Fibroblast of skin of back (primary cell): ENCODE measurements at regions not wholly inside any gene's neighbourhood (a gene's known extent, or its start where the extent isn't known, plus 50 kb on each side); places are given as distances from the start of the nearest gene placed in this dataset.

Experiments
- DNase-seq: peaks from one replicate; pipeline ENCODE4 v3.0.0-alpha.2; 2013

GRCh38 chr10:130634816-130635215 is 498.6 kb downstream of the GLRX3 start:
- DNase-seq = no peak

- no peak for DNase-seq
These were observed 499.3 kb downstream of the GLRX3 start for GRCh38 chr10:130635528-130635927.

DNA sequence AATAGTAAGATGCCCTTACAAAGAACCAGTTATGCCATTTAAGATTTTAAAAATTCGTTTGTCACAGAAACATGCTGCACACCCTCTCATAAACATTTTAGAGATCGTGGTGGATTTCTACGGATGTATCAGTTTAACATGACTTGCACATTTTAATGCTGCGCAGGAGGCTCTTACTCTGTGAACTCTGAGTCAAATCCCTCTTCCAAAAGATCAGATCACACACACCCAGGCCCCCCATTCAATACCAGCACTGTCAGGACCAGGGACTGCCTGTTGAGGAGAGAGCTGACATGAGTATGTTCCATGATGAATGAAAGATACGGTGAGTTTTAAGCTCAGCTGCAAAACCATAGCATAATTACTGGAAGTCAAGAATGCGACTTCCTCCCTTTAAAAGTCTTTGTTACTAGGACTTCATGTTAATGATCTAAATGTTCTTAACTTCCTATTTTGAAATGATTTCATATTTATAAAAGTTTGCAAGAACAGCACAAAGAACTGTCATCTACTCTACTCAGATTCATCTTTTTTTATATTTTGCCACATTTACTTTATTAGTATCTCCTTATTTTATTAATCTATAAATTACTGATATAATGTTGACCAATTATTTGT is 500.2 kb downstream of the GLRX3 start:
- DNase-seq = no peak

- no peak for DNase-seq
These were observed 501.0 kb downstream of the GLRX3 start for GRCh38 chr10:130637089-130637676.

DNA sequence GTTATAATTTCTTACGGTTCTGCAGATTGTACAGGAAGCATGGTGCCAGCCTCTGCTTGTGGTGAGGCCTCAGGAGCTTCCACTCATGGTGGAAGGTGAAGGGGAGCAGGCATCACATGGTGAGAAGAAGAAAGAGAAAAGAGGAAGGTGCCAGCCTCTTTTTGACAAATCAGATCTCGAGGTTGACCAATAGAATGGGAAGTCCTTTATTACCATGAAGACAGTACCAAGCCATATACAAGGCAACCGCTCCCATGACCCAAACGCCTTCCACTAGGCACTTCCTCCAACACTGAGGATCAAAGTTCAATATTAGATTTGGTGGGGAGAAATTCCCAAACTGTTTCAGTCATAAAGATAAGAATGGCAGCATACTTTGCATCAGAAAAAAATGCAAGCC is 502.8 kb downstream of the GLRX3 start:
- no peak for DNase-seq

DNA sequence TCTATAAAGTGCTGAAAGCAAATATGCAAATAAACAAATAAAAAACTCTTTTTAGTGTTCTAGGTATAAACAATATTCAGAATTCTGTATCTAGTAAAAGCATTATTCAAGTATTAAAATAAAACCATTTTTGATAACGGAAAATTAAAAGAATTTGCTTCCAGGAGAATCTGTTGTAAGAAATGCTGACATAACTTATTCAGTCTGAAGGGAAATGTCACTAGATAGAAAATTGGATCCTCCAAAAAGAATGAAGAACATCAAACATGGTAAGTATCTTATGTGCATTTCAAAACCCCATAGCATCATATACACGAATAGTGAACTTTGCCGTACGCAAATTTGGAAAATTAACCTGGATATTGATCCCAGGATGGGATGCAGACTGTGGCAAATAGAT is 506.7 kb downstream of the GLRX3 start:
- no peak for DNase-seq

DNA sequence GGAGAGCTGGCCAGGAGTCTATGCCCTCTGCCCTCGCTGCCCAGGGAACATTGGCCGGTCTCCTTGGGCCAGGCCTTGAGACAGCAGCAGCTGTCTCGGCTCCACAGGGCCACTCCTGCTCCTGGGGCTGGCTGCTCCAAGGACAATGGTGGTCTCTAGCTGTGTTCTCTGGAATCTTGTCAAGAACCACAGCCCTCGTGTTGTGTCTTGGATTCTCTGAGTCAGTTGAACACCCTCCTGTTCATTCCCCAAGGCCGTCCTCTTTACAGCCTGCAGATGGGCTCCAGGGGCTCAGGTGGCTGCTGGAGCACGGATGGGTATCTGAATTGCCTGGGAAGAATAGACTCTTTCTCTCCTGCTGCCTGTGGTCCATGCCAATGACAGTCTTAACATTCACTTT is 511.1 kb downstream of the GLRX3 start:
- no peak for DNase-seq

GRCh38 chr10:130648807-130649206 is 512.6 kb downstream of the GLRX3 start:
- no peak for DNase-seq

DNA sequence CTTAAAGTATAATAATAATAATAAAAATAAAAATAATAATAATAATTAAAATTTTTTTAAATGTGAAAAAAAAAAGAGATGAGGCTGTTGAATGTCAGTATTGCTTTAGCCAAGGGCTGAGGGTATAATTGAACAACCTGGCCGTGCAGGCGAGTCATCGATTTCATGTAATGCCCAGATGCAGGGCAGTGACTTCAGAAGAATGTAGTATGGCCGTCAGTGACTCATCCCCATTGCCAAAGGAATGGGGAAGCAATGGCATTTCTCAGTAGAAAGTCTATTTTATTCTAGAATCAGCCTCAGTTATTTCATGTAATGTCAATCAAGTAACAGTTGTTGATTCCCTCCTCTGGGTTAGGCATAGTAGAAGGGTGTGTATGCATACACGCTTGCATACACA is 516.4 kb downstream of the GLRX3 start:
- no peak for DNase-seq

GRCh38 chr10:130652964-130653578 is 516.9 kb downstream of the GLRX3 start:
- DNase-seq = no peak

DNA sequence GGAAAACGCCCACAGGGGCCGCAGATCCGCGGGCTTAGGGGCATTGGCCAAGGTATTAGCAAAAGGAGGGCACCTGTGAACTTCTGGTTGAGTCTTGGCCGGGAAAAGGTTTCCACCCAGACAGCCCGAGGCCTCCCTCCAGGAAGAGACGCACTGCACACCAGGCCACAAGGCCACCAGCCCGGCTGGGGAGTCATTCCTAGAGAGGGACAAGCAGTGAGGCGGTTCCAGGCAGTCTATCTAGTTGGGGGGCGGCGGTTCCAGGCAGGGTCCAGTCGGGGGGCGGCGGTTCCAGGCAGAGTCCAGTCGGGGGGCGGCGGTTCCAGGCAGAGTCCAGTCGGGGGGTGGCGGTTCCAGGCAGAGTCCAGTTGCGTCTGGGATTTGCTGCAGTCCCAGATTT is 518.5 kb downstream of the GLRX3 start:
- DNase-seq = no peak

DNA sequence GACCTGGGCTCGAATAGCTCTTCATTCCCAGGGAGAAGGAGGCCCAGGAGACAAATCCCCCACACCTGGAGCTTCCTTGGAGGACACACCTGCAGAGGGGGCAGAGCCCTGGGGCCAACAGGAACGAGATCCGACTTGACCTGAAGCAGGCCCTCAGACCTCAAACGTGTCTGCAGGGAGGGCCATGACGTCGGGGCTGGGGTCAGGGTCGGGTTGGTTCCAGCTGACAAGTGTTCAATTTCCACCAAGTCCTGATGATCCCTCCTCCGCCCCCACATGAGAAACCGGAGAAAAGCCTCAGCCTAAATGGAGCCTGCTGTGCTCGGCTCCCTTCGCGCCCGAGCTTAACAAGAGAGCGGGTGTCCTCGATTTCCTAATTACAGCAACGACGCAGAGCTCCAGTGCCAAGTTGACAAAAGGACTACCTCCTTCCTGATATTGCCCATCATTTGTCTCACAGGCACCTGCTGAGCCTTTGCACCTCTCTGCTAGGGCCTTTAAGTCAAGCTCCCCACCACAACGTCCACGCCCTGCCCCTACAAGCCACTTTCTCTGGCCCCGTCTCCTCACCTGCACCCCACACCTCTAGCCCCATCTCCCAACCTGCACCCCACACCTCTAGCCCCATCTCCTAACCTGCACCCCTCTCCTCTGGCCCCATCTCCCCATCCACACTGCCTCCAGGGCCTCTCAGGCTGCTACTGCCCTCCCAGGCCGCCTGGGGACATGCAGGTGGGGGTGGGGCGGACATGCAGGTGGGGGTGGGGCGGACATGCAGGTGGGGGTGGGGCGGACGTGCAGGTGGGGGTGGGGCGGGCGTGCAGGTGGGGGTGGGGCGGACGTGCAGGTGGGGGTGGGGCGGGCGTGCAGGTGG is 519.4 kb downstream of the GLRX3 start:
- no peak for DNase-seq

DNA sequence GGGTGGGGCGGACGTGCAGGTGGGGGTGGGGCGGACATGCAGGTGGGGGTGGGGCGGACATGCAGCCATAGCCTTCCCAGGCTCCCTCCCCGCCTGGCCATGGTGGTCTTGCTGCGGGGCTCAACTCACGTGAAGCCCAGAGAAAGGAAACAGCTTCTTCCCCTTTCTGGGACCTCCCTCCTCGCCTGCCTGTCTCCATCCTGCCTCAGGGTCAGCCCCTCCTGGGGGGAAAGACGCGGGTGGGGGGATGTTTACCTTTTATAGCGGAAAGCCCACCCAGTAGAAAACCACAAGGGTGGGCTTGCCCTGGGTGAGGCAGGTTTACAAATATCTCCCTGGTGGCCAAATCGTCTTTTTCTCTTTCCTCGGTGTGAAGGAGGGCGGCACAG is 520.0 kb downstream of the GLRX3 start:
- no peak for DNase-seq

DNA sequence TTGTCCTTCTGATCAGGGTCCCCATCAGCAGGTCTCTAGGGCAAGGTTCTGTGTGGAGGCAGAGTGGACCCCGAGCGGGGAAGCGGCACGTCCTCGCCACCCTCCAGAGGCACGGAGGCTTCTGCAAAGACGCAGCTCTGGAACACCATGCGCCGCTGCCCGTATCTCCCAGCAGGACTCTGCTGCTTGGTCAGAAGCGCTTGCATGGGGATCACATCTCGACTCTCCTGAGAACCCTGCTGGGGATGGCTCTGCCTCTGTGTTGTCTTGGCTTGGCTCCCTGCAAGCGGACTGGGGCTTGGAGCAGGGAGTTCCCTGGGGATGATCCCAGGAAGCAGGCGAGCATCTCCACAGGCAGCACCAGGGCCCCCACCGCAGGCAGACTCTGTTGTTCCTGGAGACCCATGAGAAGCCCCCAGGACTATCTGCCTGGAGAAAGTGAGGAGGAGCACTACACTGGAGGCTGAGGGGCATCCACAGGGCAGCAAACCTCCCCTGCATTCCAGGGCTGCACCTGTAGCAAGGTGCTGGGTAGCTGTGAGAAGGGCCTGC is 520.5 kb downstream of the GLRX3 start:
- no peak for DNase-seq

- DNase-seq = no peak
These were observed 522.6 kb downstream of the GLRX3 start for GRCh38 chr10:130658687-130659290.

- DNase-seq = no peak
These were observed 523.3 kb downstream of the GLRX3 start for GRCh38 chr10:130659528-130659927.

DNA sequence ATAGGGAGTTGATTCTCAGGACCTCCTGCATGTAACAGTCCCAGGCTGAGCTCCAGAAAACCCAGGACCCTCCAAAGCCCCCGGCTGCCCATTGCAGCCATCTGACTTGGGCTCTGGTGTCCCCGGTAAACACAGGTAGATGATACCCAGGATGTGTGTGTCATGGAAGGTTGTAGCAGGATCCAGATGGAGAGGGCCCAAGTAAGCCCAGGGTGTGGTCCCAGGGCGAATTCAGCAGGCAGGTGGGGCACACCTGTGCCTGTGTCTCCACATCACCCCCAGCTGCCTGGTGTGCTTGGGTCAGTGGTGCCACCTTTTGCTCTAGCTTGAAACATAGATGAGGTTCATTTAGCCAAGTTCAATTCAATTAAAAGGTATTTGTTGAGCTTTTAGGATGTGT is 524.1 kb downstream of the GLRX3 start:
- no peak for DNase-seq

DNA sequence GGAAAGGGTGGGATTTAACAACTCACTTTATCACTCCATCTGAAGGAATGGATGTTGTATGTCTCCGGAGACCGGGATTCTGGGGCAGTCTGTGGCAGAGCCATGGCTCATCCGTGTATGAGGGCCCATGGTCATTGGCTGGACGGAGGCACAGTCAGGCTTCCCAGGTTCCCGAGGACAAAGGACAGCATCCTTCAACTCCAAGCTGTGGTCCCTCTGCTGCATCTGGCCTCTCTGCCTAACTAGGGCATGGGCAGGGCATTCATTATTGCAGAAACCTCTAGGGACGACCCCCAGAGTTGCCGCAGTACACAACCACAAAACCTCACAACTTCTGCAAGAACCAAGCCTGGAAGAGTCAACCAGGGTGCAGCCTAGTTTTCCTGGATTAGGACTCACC is 525.2 kb downstream of the GLRX3 start:
- DNase-seq = no peak

- no peak for DNase-seq
These were observed 526.6 kb downstream of the GLRX3 start for GRCh38 chr10:130662775-130663174.

DNA sequence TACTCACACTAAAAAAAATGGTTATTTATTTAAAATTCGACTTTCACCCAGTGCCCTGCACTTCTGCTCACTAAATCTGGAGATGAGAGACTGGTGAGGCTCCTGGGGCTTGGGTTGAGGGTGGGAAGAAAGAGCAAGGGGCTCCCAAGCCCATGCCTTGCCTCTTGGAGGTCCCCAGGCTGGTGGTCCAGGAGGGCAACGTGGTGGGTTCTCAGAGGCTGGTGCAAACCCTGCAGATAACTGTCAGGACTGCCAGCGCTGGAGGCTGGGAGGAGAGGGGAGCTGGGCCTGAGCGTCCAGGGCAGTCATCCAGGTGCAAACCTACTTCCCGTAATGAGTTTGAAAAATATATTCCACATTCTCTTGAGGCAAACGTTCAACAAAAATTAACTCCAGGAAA is 528.3 kb downstream of the GLRX3 start:
- DNase-seq = no peak

- no peak for DNase-seq
These were observed 530.0 kb downstream of the GLRX3 start for GRCh38 chr10:130666215-130666614.

DNA sequence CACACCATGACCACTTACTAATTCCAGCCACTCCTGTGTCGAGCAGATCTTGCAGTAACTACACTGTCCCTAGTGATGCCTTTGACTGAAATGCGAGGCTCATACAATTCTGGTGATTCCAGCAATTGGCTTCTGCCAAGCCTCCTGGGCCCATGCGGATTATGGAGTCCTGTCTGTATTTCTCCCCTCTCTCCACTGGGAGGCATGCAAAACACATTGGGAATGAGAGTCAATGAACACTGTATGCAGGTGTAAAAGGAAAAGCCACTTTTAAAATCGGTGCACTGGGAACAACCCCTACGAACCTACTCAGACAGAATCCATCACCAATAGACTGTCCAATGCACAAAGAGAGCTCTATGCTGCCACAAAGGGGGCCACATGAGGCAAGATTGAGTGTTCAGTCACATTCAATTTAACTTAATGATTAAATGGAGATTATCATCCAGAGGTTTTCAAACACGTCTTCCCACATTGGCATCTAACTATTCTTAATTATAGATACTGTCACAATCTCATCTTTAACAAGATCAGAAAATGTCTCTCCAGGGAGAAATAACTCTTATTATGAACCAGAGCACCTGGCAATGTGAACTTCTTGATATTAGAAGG is 550.6 kb downstream of the GLRX3 start:
- DNase-seq = peak; percentile 4
